Epidermal melanocyte (primary cell): ENCODE measurements at regions not wholly inside any gene's neighbourhood (a gene's known extent, or its start where the extent isn't known, plus 50 kb on each side); places are given as distances from the start of the nearest gene placed in this dataset.

Source experiments
- DNase-seq: peaks from one replicate; pipeline ENCODE4 v3.0.0; 2011; ENCODE audit warnings: low spot score; ENCODE audit not compliant: insufficient read length

DNA sequence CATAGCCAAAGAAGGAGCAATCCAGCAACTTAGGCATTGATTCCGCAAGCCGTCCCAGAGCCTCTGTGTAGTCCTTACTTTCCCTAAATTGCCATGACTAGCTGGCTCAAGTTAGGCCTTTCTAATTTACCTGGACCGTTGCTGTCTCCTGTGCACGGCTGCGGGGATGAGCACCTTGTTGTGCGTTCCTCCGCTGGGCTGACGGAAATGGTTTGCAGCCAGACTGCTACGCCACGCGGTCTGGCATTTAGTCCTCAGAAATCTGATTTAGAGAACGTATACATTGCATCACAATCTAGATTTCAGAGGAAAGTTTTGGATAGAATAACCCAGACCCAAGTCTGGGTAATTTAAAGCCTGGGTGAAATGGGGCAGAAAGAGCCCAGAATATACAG is 133.2 kb upstream of the ARHGAP5 start:
- DNase-seq, result no peak

DNA sequence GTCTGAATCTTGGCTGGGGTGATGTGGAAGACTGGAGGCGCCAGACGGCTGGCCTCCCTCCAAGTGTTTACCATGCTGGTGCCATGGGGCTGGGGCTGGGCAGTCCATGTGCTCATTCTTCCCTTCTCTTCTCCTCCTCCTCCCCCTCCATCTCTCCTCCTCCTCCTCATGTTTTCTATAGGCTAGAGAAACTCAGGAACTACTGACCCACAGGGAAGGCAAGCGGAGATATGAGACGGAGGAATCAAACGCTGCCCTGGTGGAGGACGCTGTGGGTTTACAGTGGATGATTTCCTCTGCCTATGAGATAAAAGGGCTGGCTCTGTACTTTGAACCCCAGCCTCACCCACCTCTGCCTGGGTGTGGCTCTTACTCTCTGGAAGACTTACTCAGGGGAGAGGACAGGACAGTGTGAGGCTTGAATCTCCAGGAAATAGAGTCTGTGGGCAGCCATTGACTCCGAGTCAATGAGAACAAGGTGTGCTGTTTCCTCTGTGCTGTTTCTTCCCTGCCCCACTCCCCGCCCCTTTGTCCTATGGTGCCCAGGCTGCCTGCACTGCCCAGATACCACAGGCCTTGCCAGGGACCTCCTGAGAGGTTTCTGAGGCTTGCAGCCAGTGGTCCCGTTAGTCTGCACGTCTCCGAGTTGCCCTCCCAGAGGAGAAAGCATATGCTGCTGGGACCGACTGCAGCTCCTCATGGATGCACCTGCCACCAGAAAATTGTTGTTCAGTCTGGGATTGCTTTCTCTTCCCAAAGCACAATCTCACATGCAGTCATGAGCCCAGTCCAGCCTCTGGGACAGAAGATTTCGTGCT is 132.6 kb upstream of the ARHGAP5 start:
- no peak for DNase-seq

DNA sequence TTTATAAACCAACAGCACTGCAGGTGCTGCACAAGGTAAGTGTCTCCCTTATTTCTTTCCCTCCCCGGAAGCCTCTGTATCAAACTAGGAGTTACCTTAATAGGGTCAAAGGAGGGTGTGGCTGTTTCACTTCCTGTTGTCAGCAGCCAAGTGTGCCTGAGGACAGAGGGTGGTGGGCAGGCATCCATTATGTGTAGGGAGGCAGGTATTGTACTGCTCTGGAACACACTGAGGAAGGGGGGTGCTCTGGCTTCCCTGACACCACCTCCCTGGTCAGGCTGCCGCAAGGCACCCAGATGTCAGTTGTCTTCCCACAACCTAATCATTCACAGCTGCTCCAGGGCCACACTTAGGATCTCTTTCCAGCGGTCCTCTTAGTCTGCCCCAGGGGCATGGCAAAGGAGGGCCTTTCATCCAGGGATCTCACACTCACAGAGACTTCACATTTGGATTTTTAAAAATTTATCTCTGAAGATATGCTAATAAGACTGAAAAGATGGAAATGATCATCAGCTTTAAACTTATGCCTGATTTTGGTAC is 132.0 kb upstream of the ARHGAP5 start:
- DNase-seq, result no peak

DNA sequence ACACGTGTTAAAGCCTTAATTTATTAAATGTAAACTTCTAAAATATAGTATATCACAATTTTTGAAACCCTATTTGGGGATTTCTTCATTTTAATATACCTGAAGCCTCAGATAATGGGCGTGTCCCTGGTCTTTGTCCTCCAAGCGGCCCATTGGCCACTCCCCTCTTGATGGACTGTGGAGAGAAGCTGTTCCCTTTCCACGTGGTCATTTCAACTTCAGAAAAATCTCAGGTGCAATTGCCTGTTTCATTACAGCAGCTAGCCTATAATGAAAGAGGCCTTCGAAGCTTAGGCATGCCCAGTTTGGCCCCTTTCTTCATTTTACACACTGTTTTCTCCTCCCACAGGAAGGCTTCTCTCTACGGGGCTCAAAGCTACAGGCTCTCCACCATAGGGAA is 131.4 kb upstream of the ARHGAP5 start:
- no peak for DNase-seq

DNA sequence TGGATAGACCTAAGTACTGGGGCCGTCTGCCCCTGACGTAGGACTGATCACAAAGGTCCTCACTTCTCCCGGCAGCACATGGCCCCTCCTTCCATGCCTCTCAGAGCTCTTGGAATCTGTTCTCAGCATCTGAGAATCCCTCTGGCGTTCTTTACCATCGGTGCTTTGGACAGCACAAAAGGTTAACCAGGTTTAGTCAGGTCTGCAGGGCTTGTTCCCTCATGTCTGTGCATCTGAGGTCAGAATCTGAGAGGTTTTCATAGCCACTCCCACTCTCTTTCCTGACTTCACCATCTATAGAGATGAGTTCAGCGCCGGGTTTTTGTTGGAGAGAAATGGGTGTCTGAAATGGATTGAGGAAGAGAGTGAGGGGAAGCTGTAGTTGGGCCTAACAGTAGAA is 130.0 kb upstream of the ARHGAP5 start:
- DNase-seq, result no peak

DNA sequence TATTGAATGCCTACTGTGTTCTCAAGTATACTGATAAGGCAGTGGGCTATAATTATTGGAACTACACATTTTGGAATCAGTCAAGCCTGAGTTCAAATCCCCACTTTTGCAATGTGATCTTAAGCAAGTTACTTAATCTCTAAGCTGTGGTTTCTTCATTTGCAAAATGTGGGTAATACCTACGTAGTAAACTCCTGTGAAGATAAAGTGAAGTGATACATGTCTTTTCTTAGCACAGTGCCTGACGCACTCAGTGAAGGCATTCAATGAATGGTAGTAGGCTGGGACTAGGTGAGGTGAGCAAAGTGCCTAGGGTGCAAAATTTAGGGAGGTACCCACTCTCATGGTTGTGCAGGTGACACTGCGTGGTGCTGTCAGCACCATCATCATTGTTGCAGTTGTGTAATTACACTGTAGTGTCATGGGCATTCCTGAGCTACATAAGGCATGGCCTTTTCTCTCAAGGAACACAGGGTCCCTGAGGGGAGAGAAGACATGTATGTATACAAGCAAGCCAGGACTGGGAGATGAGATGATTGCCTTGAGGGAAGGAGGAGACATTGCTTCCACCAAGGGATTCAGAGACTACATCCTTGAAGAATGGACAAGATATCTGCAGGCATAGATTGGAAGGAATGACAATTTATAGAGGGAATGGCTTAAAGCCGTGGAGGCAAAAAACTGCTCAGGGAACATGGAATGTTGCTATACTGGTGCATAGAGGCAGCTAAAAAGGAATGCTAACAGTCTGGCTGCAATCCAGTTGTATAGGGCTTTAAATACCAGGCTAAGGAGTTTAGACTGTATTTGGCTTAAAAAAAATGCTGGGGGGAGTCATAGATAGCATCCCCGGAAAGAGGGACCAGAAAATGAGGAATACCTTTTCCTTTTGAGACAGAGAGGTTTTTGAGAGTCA is 129.2 kb upstream of the ARHGAP5 start:
- no peak for DNase-seq

DNA sequence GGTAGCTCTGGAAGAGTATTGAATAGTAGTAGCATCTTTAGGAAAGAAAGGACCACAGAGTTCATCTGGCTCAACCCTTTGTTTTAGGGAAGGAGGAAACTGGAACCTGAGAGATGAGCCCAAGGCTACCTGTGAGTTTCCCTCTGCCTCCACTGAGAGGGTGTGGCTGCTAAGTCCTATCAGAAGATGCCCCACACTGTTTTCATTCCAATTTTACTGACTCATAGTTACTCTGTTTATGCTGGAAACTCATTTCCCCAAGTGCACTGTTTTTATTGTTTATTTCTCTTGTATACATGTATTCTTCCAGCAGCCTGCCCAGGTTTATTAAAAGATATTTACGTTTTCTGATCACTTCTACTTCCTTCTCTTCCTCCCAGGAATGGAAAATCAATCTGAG is 127.4 kb upstream of the ARHGAP5 start:
- DNase-seq, result no peak

DNA sequence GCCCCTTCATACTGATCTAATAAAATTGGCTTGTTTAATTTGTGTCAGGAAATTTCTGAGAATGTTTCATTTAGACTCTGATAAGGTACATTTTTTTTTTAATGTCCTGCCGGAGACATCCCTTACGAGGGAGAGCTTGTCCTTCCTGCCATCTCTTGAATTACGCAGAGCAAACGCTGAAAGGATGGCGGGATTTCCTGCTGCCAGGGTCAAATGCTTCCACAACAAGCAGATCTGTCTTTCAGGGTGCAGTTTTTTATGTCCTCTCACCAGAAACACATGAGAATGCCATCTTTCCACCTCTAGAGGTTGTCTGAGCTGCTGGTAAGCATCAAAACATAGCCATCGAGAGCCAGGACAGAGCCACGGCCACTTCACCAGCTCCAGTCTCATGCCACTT is 126.8 kb upstream of the ARHGAP5 start:
- DNase-seq, result no peak

DNA sequence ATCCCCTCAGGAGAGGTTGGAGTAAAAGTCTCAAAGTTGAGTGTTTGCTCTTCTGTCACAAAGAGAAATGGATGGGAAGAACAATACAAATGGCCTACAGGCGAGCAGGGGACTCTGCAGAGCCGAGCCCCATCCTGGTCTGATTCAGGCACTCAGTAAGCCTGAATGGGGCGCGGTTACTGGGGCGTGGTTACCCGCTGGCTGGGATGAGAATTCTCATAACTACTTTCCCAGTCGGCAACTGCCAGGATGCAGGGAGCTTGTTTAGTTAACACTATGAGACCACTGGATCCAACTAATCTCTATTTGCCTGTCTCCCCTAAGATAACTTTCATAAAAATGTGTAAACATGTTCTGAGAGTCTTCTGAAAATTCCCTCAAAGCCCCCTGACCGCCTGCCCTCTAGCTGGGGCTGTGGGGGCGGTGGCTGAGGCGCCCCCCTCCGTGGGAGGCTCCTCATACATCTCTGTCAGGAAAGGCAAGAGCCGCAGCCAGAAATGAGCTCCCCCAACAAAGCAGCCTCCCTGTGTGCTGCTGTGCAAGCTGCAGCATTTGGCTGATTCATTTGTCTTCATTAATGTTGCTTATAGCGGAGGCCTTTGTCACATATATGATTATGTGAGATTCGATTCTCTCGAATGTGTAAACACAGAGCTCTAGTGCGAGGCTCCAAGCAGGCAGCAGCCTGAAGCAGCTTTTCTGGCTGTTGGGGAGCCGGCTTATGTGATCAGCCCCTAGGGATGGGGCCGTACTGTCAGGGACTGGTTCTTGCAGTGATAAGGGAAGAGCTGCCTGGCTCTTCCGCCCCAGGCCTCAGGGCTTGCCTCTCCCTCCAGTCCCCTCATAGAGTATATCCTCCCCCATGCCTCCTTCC is 126.1 kb upstream of the ARHGAP5 start:
- no peak for DNase-seq

DNA sequence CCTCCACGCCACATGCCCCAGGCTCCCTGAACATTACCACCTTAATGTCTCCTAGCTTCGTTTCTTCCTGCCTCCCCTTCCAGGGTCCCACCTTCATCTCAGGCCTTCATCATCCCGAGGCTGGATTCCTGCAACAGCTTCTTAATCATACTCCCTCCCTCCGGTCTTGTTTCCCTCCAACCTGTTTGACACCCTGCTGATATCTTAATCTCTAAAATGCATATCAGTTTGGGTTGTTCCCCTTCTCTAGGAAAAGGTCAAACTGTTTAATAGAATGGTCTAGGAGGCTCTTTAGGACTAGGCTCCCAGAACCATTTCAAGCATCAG is 125.5 kb upstream of the ARHGAP5 start:
- no peak for DNase-seq

DNA sequence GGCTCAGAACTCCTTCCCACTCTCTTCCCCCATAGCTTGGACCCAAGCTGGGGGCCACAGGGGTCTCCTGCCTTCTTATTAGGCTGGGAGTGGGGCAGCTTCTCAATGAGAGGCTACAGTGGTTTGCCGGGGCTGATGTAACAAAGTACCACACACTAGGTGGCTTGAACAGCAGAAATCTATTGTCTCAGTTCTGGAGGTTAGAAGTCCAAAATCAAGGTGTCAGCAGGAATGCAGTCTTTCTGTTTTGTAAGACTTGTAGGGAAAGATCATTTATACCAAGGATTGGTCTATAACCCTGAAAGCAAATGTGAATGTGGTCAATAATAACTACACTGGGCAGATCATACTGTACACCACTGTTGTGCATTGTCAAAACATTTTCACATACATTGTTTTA is 124.5 kb upstream of the ARHGAP5 start:
- DNase-seq, result no peak

DNA sequence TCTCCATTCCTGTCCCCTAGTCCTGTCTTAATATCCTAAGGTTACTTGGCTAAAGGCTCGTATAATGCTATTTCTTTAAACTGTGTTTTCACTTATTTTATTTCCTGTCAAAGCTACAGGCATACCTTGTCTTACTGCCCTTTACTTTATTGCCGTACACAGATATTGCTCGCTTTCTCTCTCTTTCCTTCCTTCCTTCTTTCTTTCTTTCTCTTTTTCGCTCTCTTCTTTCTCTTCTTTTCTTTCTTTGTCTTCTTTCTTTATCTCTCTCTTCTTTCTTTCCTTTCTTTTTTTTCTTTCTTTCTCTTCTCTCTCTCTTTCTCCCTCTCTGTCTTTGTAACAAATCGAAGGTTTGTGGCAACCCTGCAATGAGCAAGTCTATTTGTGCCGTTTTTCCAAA is 123.9 kb upstream of the ARHGAP5 start:
- no peak for DNase-seq

DNA sequence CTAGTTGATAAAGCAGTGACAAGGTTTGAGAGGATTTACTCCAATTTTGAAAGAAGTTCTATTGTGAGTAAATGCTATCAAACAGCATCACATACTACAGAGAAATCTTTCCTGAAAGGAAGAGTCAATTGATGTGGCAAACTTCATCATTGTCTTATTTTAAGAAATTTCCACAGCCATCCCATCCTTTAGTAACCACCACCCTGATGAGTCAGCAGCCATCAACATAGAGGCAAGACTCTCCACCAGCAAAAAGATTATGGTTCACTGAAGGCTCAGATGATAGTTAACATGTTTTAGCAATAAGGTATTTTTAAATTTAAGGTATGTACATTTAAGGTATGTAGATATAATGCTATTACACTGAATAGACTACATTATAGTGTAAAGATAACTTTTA is 122.1 kb upstream of the ARHGAP5 start:
- DNase-seq, result no peak

DNA sequence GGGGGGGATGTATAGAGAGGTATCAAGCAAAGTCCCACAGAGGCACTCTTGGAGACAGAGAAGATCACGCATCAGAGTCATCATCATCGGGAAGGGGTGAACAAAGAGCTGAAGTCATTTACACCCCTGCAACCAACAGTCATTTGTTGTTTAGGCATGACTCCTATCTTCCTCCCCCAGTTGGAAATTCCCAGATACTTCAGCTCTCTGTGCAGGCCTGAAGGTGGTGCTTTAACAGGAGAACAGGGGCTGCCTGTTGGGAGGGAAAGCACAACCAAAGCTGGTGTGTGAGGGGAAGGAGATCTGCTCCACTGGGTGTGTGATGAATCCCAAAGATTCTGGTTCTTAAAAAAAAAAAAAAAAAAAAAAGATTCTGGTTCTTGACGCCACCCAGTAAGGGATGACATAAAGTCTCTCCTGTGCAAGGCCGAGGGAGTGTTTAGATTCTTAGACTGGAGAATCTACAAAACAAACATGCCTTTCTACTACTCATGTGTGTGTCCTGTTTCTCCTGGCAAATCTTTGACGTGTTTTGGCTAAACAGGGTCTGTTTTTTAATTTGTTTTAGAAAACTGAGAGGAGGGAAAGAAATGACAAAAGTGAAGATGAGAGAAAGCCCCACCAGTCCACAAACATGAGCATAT is 121.0 kb upstream of the ARHGAP5 start:
- no peak for DNase-seq

DNA sequence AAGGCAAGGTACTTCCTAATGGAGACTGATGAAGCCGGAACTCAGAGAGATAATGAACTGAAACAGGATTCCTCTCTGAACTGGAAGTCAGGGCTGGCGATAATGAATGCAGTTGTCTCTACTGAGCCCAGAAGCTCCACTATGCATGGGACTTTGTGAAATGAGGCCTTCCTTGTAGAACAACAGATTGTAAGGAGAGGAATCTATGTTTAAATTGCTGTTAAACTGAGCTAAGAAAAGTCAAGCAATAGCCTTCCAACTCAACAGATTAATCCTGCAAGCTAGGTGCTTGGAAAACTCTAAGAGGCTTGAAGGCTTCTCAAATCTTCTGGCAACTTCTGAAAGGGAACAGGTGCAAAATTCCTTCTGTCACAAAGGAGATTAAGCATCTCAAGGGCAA is 119.5 kb upstream of the ARHGAP5 start:
- no peak for DNase-seq

DNA sequence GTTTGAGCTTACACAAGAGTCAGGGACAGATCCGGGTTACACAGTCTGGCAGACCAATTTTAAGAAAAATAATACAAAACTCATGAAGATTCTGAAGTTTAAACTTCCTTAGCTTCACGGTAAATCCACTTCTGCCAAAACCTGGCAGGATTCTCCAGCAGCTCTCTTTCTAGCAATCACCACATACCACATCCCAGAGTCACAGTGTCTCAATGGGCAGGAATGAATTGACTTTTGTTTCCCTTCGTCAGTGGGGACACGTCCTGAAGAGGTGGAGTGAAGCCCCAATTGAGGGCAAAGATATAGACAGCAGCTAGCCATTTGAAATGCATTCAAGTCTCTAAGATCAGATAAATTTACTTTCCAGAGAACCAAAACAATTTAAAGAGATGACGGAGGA is 117.1 kb upstream of the ARHGAP5 start:
- DNase-seq, result no peak

DNA sequence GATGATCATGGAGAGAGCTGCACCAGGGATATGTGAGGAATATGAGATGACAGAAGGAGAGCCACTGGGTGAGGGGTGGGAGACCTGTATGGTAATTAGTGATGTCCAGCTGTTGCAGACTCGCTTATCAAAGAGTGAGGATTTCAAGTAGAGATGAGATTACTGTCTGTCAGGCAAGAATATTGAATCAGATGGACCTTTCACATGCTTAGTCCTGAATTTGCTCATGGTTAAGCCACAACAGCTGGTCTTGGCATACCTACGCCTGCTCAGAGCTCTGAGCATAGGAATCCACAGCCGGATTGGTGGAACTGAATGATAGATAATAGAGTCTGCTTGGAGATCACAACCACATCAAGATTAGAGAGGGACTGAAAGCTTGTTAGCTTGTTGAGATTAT is 115.2 kb upstream of the ARHGAP5 start:
- DNase-seq, result no peak

DNA sequence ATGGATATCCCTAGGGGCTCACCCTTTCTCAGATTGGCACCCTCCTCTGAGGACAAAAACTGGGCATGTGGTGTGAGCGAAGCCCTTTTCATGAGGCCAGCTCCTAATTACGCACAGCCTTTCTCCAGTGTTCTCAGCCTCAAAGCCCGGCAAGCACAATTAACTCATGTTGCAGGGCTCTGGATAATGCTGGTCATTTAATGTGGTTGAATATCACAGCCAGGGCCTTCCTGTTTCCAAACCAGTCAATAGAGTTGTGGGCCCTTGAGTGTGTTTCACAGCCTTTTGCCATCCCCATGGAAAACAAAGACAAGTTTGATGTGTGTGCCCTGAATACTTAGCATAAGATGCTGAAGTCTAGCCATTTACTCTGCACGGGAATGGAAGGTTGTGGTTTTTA is 114.2 kb upstream of the ARHGAP5 start:
- DNase-seq, result no peak

DNA sequence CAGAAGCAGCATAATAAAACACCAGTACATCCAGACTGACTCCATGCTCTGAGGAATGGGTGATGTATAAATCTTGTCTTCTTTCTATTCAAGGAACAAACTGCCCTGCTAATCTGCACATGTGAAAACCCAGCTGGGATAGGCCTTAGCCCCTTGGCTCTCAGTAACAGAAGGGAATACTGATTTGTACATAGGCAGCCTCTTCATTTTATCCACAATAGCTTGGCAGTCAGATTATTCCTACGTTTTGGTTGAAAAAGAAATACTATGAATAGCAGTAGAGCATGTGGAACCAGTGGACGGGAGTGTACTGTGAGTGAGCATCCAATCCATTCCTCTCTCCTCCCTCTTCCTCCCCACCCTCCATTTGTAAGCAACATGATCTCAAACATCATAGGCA is 113.5 kb upstream of the ARHGAP5 start:
- no peak for DNase-seq

DNA sequence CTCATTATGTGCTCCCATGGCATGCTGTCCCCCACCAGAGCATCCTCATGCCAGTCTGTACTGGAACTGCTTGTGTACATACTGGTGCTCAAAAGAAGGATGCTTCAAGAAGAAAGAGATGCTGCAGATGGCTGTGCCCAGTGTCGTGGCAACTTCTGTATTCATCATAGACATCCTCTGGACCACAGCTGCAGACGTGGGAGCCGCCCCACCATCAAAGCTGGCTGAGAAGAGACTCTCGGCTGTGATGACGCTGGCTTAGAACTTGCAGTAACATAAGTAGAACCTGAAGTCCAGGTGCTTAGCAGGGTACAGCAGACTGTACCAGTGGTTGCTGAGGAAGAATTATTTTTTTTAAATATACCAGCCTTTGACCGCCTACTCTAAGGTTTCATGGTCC is 112.6 kb upstream of the ARHGAP5 start:
- DNase-seq, result no peak

DNA sequence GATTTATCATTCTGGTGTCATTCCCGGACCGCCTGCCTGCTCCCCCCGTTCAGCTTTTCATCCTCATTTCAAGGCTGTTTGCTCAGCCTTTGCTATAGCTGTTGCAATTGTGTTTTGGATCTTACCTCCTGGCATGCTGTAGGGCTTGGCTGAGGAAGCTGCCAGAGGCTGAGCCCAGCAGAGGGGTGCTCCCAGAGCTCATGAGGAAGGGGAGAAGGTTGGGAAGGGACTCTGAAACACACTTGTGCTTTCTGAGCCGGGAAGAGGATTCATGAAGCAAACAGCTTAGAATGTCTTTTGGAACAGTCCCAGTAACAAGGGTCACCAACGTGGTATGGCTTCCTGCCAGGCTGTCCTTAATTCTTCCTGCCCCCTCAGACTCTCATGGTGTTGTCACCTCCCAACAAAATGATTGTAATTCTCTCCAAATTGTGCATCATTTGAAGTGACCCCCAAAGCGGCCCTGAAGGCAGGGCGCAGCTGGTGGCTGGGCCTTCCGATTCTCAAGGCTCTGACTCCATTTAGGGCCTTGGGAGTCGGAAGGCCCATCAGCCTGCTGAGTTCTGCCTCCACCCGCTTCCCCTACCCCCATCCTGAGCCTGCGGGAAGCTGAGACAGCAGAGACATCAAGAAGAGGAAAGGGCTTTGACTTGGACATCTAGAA is 111.9 kb upstream of the ARHGAP5 start:
- DNase-seq, result no peak
